ENCODE measurements at regions not wholly inside any gene's neighbourhood (a gene's known extent, or its start where the extent isn't known, plus 50 kb on each side); places are given as distances from the start of the nearest gene placed in this dataset.

GRCh38 chr2:144712550-144712940 is 192.6 kb upstream of the ZEB2 start:
- no peak for DNase-seq
- ATAC-seq, result no peak
- intact Hi-C loops (cut with micrococcal nuclease), result no loop called here

- no peak for ATAC-seq
- no peak for DNase-seq
- intact Hi-C loops (cut with micrococcal nuclease), result no loop called here
These were observed 192.0 kb upstream of the ZEB2 start for GRCh38 chr2:144711630-144712549.

GRCh38 chr2:144711084-144711483 is 191.2 kb upstream of the ZEB2 start:
- intact Hi-C loops (cut with micrococcal nuclease), result no loop called here
- DNase-seq, result no peak

GRCh38 chr2:144708626-144709025 is 188.7 kb upstream of the ZEB2 start:
- ATAC-seq (no peak), DNase-seq (no peak)
- intact Hi-C loops (cut with micrococcal nuclease), result no loop called here

More at GRCh38 chr2:144711084-144711483, 191.2 kb upstream of the ZEB2 start:
- no peak for ATAC-seq

- no peak for ATAC-seq
- DNase-seq, result no peak
- intact Hi-C loops (cut with micrococcal nuclease), result no loop called here
These were observed 187.9 kb upstream of the ZEB2 start for GRCh38 chr2:144707736-144708326.

GRCh38 chr2:144706647-144707046 is 186.7 kb upstream of the ZEB2 start:
- ATAC-seq (no peak), DNase-seq (no peak)
- intact Hi-C loops (cut with micrococcal nuclease), result no loop called here

GRCh38 chr2:144705328-144706245 is 185.7 kb upstream of the ZEB2 start:
- intact Hi-C loops (cut with micrococcal nuclease), result no loop called here
- ATAC-seq (no peak), DNase-seq (no peak)

- ATAC-seq, result no peak
- no peak for DNase-seq
- intact Hi-C loops (cut with micrococcal nuclease), result no loop called here
These were observed 184.8 kb upstream of the ZEB2 start for GRCh38 chr2:144704709-144705095.

GRCh38 chr2:144703852-144704708 is 184.2 kb upstream of the ZEB2 start:
- DNase-seq (no peak), ATAC-seq (peak; percentile 78)
- intact Hi-C loops (cut with micrococcal nuclease), result no loop called here

- no peak for DNase-seq
- intact Hi-C loops (cut with micrococcal nuclease), result no loop called here
- peak; percentile 66 for ATAC-seq
These were observed 182.1 kb upstream of the ZEB2 start for GRCh38 chr2:144702051-144702450.

GRCh38 chr2:144701259-144701658 is 181.3 kb upstream of the ZEB2 start:
- ATAC-seq, result peak; percentile 36
- intact Hi-C loops (cut with micrococcal nuclease), result no loop called here
- DNase-seq, result no peak

GRCh38 chr2:144698156-144698555 is 178.2 kb upstream of the ZEB2 start:
- no peak for ATAC-seq
- no peak for DNase-seq
- intact Hi-C loops (cut with micrococcal nuclease), result no loop called here

GRCh38 chr2:144695657-144696056 is 175.7 kb upstream of the ZEB2 start:
- ATAC-seq (no peak), DNase-seq (no peak)
- intact Hi-C loops (cut with micrococcal nuclease), result no loop called here

- DNase-seq, result no peak
- intact Hi-C loops (cut with micrococcal nuclease), result no loop called here
- no peak for ATAC-seq
These were observed 174.5 kb upstream of the ZEB2 start for GRCh38 chr2:144694456-144694855.

GRCh38 chr2:144693179-144693578 is 173.3 kb upstream of the ZEB2 start:
- DNase-seq (no peak), ATAC-seq (peak; percentile 59)
- intact Hi-C loops (cut with micrococcal nuclease), result no loop called here

- ATAC-seq (no peak), DNase-seq (no peak)
- intact Hi-C loops (cut with micrococcal nuclease), result no loop called here
These were observed 172.7 kb upstream of the ZEB2 start for GRCh38 chr2:144692661-144693060.

GRCh38 chr2:144690771-144691170 is 170.9 kb upstream of the ZEB2 start:
- DNase-seq (no peak), ATAC-seq (no peak)
- intact Hi-C loops (cut with micrococcal nuclease), result no loop called here

GRCh38 chr2:144686518-144687215 is 166.7 kb upstream of the ZEB2 start:
- ATAC-seq (peak; percentile 56), DNase-seq (no peak)

More at GRCh38 chr2:144686518-144687215, 166.7 kb upstream of the ZEB2 start:
- intact Hi-C loops (cut with micrococcal nuclease), result no loop called here

Measured in left ventricle myocardium superior (tissue), 1 donor.